GM19099 (cell line): ENCODE measurements at regions not wholly inside any gene's neighbourhood (a gene's known extent, or its start where the extent isn't known, plus 50 kb on each side); places are given as distances from the start of the nearest gene placed in this dataset.

ENCODE experiments used
- POLR2A ChIP-seq: IDR thresholded peaks from 3 replicates; pipeline ENCODE4 v1.6.1; 2011; ENCODE audit warnings: low read depth; ENCODE audit not compliant: insufficient read length; ENCODE audit errors: extremely low read depth

- TF ChIP-seq POLR2A = no peak
These were observed 398.9 kb upstream of the WWC1 start for GRCh38 chr5:167892352-167893115.

GRCh38 chr5:167893271-167893670 lies 398.2 kb upstream of the WWC1 start:
- TF ChIP-seq POLR2A = no peak

GRCh38 chr5:167894631-167895472 lies 396.6 kb upstream of the WWC1 start:
- TF ChIP-seq POLR2A = no peak

GRCh38 chr5:167895899-167896659 lies 395.4 kb upstream of the WWC1 start:
- no peak for TF ChIP-seq POLR2A

GRCh38 chr5:167896814-167897213 lies 394.6 kb upstream of the WWC1 start:
- TF ChIP-seq POLR2A = no peak

- TF ChIP-seq POLR2A = no peak
These were observed 394.1 kb upstream of the WWC1 start for GRCh38 chr5:167897371-167897770.

GRCh38 chr5:167898361-167899042 lies 392.9 kb upstream of the WWC1 start:
- TF ChIP-seq POLR2A = no peak

GRCh38 chr5:167899490-167900070 lies 391.9 kb upstream of the WWC1 start:
- no peak for TF ChIP-seq POLR2A

GRCh38 chr5:167900340-167900935 lies 391.0 kb upstream of the WWC1 start:
- TF ChIP-seq POLR2A = no peak

- no peak for TF ChIP-seq POLR2A
These were observed 389.1 kb upstream of the WWC1 start for GRCh38 chr5:167902298-167902697.

GRCh38 chr5:167903243-167903642 lies 388.2 kb upstream of the WWC1 start:
- no peak for TF ChIP-seq POLR2A

- TF ChIP-seq POLR2A = no peak
These were observed 387.8 kb upstream of the WWC1 start for GRCh38 chr5:167903659-167904058.

- no peak for TF ChIP-seq POLR2A
These were observed 385.3 kb upstream of the WWC1 start for GRCh38 chr5:167905919-167906853.
